CD14-positive monocyte (primary cell): ENCODE measurements at regions not wholly inside any gene's neighbourhood (a gene's known extent, or its start where the extent isn't known, plus 50 kb on each side); places are given as distances from the start of the nearest gene placed in this dataset. TPM values are rescaled to one million over a fixed set of nuclear protein-coding genes. Genes with fewer than 3 reads are reported as not detected.

Experiments
- DNase-seq, 3 donors: peaks; one replicate each; pipeline ENCODE4 v3.0.0-alpha.2; 2011 to 2022
- H2AFZ ChIP-seq: 2 replicates; pipeline ENCODE4 v1.6.0; 2012; ENCODE audit warnings: mild to moderate bottlenecking, low read depth, low read length, inconsistent platforms; ENCODE audit not compliant: insufficient read depth, poor library complexity, severe bottlenecking
- H3K27ac ChIP-seq, 2 donors: 1 replicate in 1 of 2; 2 replicates in 1 of 2; pipeline ENCODE4 v1.5.1; 2012 to 2013; ENCODE audit warnings: low read length in 2 of 2, control low read depth in 1 of 2, inconsistent platforms in 1 of 2, low read depth in 1 of 2, mild to moderate bottlenecking in 1 of 2
- H3K27me3 ChIP-seq, 2 donors: one replicate each; pipeline versions ENCODE4 v1.6.0 to v1.6.1; 2011 to 2013; ENCODE audit warnings: low read length in 2 of 2; ENCODE audit not compliant: control insufficient read depth in 2 of 2, insufficient read depth in 2 of 2
- H3K36me3 ChIP-seq, 2 donors: replicated peaks in 1 of 2; 1 replicate in 1 of 2; 2 replicates in 1 of 2; pipeline versions ENCODE4 v1.5.1 to v1.6.1; 2012 to 2013; ENCODE audit warnings: low read length in 2 of 2, control low read depth in 1 of 2, inconsistent platforms in 1 of 2, mild to moderate bottlenecking in 1 of 2; ENCODE audit not compliant: insufficient read depth in 2 of 2, control insufficient read depth in 1 of 2
- H3K4me1 ChIP-seq, 2 donors: 1 replicate in 1 of 2; 2 replicates in 1 of 2; pipeline versions ENCODE4 v1.5.1 to v1.6.1; 2012 to 2013; ENCODE audit warnings: low read length in 2 of 2, control low read depth in 1 of 2, inconsistent platforms in 1 of 2, mild to moderate bottlenecking in 1 of 2, moderate library complexity in 1 of 2; ENCODE audit not compliant: insufficient read depth in 2 of 2, control insufficient read depth in 1 of 2
- H3K4me2 ChIP-seq: replicated peaks from 2 replicates; pipeline ENCODE3; 2012; ENCODE audit warnings: low read length, moderate library complexity, mild to moderate bottlenecking; ENCODE audit not compliant: poor library complexity, severe bottlenecking; ENCODE audit errors: extremely low read depth
- H3K4me3 ChIP-seq, 3 experiments: fragments of 200-600 bp in 1 of 3; sonication (generic) in 1 of 3; replicated peaks in 1 of 3; 1 replicate in 2 of 3; 2 replicates in 1 of 3; pipeline ENCODE4 v1.5.1; 2011 to 2013; ENCODE audit warnings: low read length in 3 of 3, mild to moderate bottlenecking in 3 of 3, control low read depth in 2 of 3, low read depth in 2 of 3, inconsistent platforms in 1 of 3, moderate library complexity in 1 of 3
- H3K79me2 ChIP-seq: 2 replicates; pipeline ENCODE4 v1.6.0; 2012; ENCODE audit warnings: mild to moderate bottlenecking, control low read depth, inconsistent platforms, low read length, moderate library complexity; ENCODE audit not compliant: insufficient read depth
- H3K9ac ChIP-seq: 2 replicates; pipeline ENCODE4 v1.6.0; 2017; ENCODE audit warnings: low read length, mild to moderate bottlenecking; ENCODE audit not compliant: insufficient read depth, poor library complexity, severe bottlenecking
- H3K9me3 ChIP-seq, 2 donors: replicated peaks in 1 of 2; 1 replicate in 1 of 2; 2 replicates in 1 of 2; pipeline versions ENCODE4 v1.5.1 to v1.6.1; 2012 to 2013; ENCODE audit warnings: low read length in 2 of 2, control low read depth in 1 of 2; ENCODE audit not compliant: control insufficient read depth in 1 of 2, insufficient read depth in 1 of 2
- H4K20me1 ChIP-seq: 2 replicates; pipeline ENCODE4 v1.6.0; 2012; ENCODE audit warnings: mild to moderate bottlenecking, low read length, control low read depth, moderate library complexity; ENCODE audit not compliant: insufficient read depth
- H3K27ac Mint-ChIP-seq, 7 donors: one replicate each; pipeline ENCODE4 v1.8.0; 2020; ENCODE audit warnings: mild to moderate bottlenecking in 7 of 7, mixed read lengths in 7 of 7, moderate library complexity in 6 of 7, inconsistent platforms in 2 of 7
- H3K27me3 Mint-ChIP-seq, 3 donors: one replicate each; pipeline ENCODE4 v1.8.0; 2021 to 2022; ENCODE audit warnings: low read depth in 3 of 3, mild to moderate bottlenecking in 3 of 3, mixed read lengths in 3 of 3, moderate library complexity in 3 of 3, inconsistent platforms in 1 of 3
- H3K36me3 Mint-ChIP-seq, 2 donors: one replicate each; pipeline ENCODE4 v1.8.0; 2020; ENCODE audit warnings: mixed read lengths in 2 of 2, inconsistent platforms in 1 of 2, mild to moderate bottlenecking in 1 of 2
- H3K4me1 Mint-ChIP-seq: one replicate; pipeline ENCODE4 v1.8.0; 2020; ENCODE audit warnings: mild to moderate bottlenecking, mixed read lengths
- H3K4me3 Mint-ChIP-seq, 2 donors: one replicate each; pipeline ENCODE4 v1.8.0; 2020; ENCODE audit warnings: mild to moderate bottlenecking in 2 of 2, mixed read lengths in 2 of 2, moderate library complexity in 1 of 2
- H3K9me3 Mint-ChIP-seq, 7 donors: one replicate each; pipeline ENCODE4 v1.8.0; 2020 to 2022; ENCODE audit warnings: mixed read lengths in 7 of 7, mild to moderate bottlenecking in 6 of 7, moderate library complexity in 6 of 7, inconsistent platforms in 2 of 7
- CTCF ChIP-seq: fragments of 200-600 bp; IDR thresholded peaks from one replicate; pipeline ENCODE4 v1.8.0; 2022; ENCODE audit warnings: antibody characterized with exemption, mild to moderate bottlenecking
- WGBS: methylation state at CpG from one replicate; pipeline ENCODE4 v1.1.5; 2013; ENCODE audit warnings: missing lambda C conversion rate; ENCODE audit not compliant: insufficient coverage; 5-methylcytosine and 5-hydroxymethylcytosine counted together
- intact Hi-C, 2 donors: fragments of 100-400 bp; cut with micrococcal nuclease; formaldehyde crosslinking; loops; one replicate each; pipeline versions ENCODE4 v1.15.0 to v1.15.1; 2023
- small RNA-seq: library from RNA; depleted of rRNA; stranded (forward); fragments of <200 nt; gene quantifications from one replicate; pipeline ENCODE3, GENCODE V24; 2012; ENCODE audit warnings: low read depth; ENCODE audit not compliant: insufficient read length

GRCh38 chr20:50459124-50459918, 50.9 kb upstream of the PTPN1 start:
- Histone ChIP-seq H3K9me3 (no peaks in the 10 kb centered on the region), H3K4me3 (no peak overlapping the region), H3K27me3 (no peaks in the 10 kb centered on the region), H3K4me1 (peaks cover 56 to 57% of the 10 kb centered on the region in 2 donors), H3K9ac (no peak overlapping the region), H3K4me2 (no peak overlapping the region), H3K27ac (no peak overlapping the region), H4K20me1 (no peaks in the 10 kb centered on the region), H2AFZ (no peak overlapping the region), H3K79me2 (no peaks in the 10 kb centered on the region), H3K36me3 (no peaks in the 10 kb centered on the region)
- intact Hi-C loops = loop anchor here (10.0 kb wide), 2 partner anchors 55 to 75 kb away; no protein-coding TSS in a partner anchor
- TF ChIP-seq CTCF = no peak
- peak overlapping the region in 4 of 7 donors; percentile 7 to 82 (median 46) for H3K27ac Mint-ChIP-seq
- H3K27me3 Mint-ChIP-seq = peaks cover 0 to 2% (median 2%) of the 10 kb centered on the region in 3 donors
- peaks cover 0 to 5% (median 0%) of the 10 kb centered on the region in 7 donors for H3K9me3 Mint-ChIP-seq
- DNase-seq = no peak
- no peak overlapping the region for H3K4me3 Mint-ChIP-seq
- H3K4me1 Mint-ChIP-seq = peaks cover 65% of the 10 kb centered on the region
- 100% methylated on average over 1 of the region's 2 CpGs for WGBS
- H3K36me3 Mint-ChIP-seq = peaks cover 0 to 12% of the 10 kb centered on the region in 2 donors

GRCh38 chr20:50460115-50460607, 50.0 kb upstream of the PTPN1 start:
- WGBS = 91% methylated on average over 4 of the region's 9 CpGs
- peak overlapping the region; percentile 6 for H3K4me2 ChIP-seq
- H3K27me3 Mint-ChIP-seq = peaks cover 0 to 3% (median 2%) of the 10 kb centered on the region in 3 donors
- H3K36me3 ChIP-seq = no peaks in the 10 kb centered on the region
- peak overlapping the region in 1 of 2 donors; percentile 34 for H3K27ac ChIP-seq
- H3K27me3 ChIP-seq = no peaks in the 10 kb centered on the region
- TF ChIP-seq CTCF = no peak
- peaks cover 0 to 12% of the 10 kb centered on the region in 2 donors for H3K36me3 Mint-ChIP-seq
- no peaks in the 10 kb centered on the region for H3K9me3 ChIP-seq
- peak overlapping the region; percentile 60 for H2AFZ ChIP-seq
- H3K4me1 Mint-ChIP-seq = peaks cover 64% of the 10 kb centered on the region
- H3K9ac ChIP-seq = no peak overlapping the region
- H3K4me1 ChIP-seq = peaks cover 55 to 59% of the 10 kb centered on the region in 2 donors
- H3K79me2 ChIP-seq = no peaks in the 10 kb centered on the region
- H4K20me1 ChIP-seq = no peaks in the 10 kb centered on the region
- H3K4me3 Mint-ChIP-seq = no peak overlapping the region
- H3K4me3 ChIP-seq = no peak overlapping the region
- H3K27ac Mint-ChIP-seq = peak overlapping the region in 6 of 7 donors; percentile 58 to 81 (median 70)
- no peak for DNase-seq
- peaks cover 0 to 5% (median 0%) of the 10 kb centered on the region in 7 donors for H3K9me3 Mint-ChIP-seq
- intact Hi-C loops = loop anchor here (2.0 to 10.0 kb wide), 4 partner anchors 188 to 345 kb away; partner anchors contain the start of gene UBE2V1 (in 1 of the 2)

Small RNAs in the stretch of these regions (small RNA-seq; reads per million reads assigned to genes)
- not detected for gene RN7SL636P
